ENCODE measurements at regions not wholly inside any gene's neighbourhood (a gene's known extent, or its start where the extent isn't known, plus 50 kb on each side); places are given as distances from the start of the nearest gene placed in this dataset.

DNA sequence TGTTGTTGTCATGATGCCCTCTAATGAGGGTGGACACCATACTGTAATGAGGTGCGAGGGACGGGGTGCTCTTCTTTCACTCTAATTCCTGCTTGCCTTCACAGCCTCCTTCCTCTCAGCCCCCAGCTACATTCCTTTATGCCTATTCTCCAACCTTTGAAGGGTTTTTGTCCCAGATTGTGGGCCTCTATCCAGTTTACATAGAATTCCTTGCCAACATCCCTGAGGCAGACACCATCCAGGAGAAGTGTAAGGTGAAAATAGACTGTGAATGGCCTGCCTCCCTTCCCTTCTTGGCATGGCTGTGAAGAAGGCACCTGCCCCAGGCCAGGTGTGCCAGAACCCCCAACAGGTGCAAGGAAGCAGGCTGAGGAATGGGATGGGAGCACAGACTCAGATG, 122.3 kb downstream of the CHST1 start:
- DNase-seq (ENCODE audit: extremely low spot score, unreplicated experiment), result no peak
- TF ChIP-seq, protein P1, sequence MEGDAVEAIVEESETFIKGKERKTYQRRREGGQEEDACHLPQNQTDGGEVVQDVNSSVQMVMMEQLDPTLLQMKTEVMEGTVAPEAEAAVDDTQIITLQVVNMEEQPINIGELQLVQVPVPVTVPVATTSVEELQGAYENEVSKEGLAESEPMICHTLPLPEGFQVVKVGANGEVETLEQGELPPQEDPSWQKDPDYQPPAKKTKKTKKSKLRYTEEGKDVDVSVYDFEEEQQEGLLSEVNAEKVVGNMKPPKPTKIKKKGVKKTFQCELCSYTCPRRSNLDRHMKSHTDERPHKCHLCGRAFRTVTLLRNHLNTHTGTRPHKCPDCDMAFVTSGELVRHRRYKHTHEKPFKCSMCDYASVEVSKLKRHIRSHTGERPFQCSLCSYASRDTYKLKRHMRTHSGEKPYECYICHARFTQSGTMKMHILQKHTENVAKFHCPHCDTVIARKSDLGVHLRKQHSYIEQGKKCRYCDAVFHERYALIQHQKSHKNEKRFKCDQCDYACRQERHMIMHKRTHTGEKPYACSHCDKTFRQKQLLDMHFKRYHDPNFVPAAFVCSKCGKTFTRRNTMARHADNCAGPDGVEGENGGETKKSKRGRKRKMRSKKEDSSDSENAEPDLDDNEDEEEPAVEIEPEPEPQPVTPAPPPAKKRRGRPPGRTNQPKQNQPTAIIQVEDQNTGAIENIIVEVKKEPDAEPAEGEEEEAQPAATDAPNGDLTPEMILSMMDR (IDR thresholded peaks at IDR 0.05), result no peak
- H3K27ac Mint-ChIP-seq (ENCODE audit: unreplicated experiment), result no peak overlapping the region
- H3K27me3 Mint-ChIP-seq (ENCODE audit: unreplicated experiment), result peaks cover 4% of the 10 kb centered on the region
- no peaks in the 10 kb centered on the region for H3K4me1 Mint-ChIP-seq (ENCODE audit: unreplicated experiment)
- no peak overlapping the region for H3K4me3 Mint-ChIP-seq (ENCODE audit: unreplicated experiment)
- H3K36me3 Mint-ChIP-seq (ENCODE audit: unreplicated experiment), result no peaks in the 10 kb centered on the region
- H3K9me3 Mint-ChIP-seq (ENCODE audit: unreplicated experiment), result no peaks in the 10 kb centered on the region

DNA sequence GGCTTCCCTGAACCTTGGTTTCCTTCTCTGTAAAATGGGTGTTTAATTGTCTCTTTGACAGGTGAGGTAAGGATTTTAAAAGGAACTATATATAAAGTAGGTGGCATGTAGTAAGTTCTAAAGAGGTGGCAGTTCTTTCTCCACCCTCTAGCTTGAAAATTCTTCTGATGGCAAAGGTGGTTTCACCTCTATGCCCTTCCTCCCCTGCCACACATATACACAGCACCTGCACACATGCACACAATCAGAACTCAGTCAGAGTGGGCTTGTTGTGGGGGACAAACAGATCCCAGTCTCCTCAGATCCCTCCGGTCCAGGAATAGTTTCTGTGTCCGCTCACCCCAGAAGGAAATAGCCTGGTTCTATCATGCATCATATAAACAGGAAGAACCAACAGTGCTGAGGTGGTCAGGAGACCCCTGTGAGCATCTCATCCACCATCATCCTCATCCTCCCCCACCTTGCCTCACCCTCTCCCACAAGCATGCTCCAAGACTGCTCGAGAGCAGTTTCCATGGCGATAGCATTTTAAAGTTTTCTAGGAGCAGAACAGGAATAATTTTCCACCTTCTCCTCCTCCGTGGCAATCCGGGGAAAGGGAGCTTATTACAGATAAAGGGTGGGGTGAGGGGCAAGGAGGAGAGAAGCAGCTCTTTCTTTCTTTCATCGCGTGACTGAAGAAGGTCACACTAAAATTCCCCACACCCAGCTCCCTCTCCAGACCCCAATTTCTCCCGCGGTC, 123.6 kb downstream of the CHST1 start:
- Mint-ChIP-seq H3K9me3 (ENCODE audit: unreplicated experiment) (no peaks in the 10 kb centered on the region), H3K36me3 (ENCODE audit: unreplicated experiment) (no peaks in the 10 kb centered on the region), H3K27ac (ENCODE audit: unreplicated experiment) (no peak overlapping the region), H3K27me3 (ENCODE audit: unreplicated experiment) (peaks cover 6% of the 10 kb centered on the region), H3K4me3 (ENCODE audit: unreplicated experiment) (no peak overlapping the region), H3K4me1 (ENCODE audit: unreplicated experiment) (no peaks in the 10 kb centered on the region)
- no peak for DNase-seq (ENCODE audit: extremely low spot score, unreplicated experiment)
- TF ChIP-seq, protein P1 (IDR thresholded peaks at IDR 0.05), result no peak

DNA sequence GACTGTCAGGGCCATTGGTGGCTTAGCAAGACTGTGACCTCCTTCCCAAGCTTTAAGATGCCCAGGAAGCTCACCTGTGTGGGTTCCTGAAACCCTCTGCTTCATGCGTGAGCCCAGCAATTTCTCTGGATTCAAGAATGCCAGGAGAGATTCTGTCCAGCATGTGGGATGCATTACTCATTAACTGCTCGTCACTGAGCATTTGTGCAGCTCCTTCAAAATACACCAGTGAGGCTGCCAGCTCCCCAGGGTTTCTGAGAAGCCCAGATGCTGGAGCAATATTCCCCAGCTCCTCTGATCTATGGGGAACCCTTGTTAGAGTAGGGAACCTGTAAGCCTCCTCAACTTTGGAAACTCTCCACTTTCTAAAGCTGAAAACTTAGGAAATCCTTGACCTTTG, 126.5 kb downstream of the CHST1 start:
- Mint-ChIP-seq H3K36me3 (ENCODE audit: unreplicated experiment) (no peaks in the 10 kb centered on the region), H3K27me3 (ENCODE audit: unreplicated experiment) (peaks cover 15% of the 10 kb centered on the region), H3K9me3 (ENCODE audit: unreplicated experiment) (no peaks in the 10 kb centered on the region), H3K4me3 (ENCODE audit: unreplicated experiment) (no peak overlapping the region), H3K4me1 (ENCODE audit: unreplicated experiment) (no peaks in the 10 kb centered on the region), H3K27ac (ENCODE audit: unreplicated experiment) (no peak overlapping the region)
- TF ChIP-seq, protein P1 (IDR thresholded peaks at IDR 0.05), result no peak
- no peak for DNase-seq (ENCODE audit: extremely low spot score, unreplicated experiment)

DNA sequence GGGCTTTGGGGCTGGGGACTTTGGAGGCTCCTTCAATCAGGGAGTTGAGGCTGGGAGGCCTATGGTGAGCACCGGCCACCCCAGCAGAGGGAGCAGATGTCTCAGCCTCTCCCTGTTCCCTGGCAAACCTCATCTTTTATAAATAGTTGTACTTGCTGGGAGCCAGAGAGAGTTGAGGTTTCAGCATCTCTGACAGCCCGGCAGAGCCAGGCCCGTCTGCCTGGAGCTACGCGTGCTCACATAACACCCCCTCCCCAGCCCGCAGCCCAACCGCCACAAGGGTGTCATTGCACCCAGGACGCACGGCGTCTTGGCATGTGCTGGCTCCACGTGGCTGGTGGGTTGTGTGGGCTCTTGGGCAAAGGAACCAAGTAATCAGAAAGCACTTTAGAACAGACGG, 127.1 kb downstream of the CHST1 start:
- Mint-ChIP-seq H3K27ac (ENCODE audit: unreplicated experiment) (no peak overlapping the region), H3K9me3 (ENCODE audit: unreplicated experiment) (no peaks in the 10 kb centered on the region), H3K36me3 (ENCODE audit: unreplicated experiment) (no peaks in the 10 kb centered on the region), H3K27me3 (ENCODE audit: unreplicated experiment) (peaks cover 16% of the 10 kb centered on the region), H3K4me1 (ENCODE audit: unreplicated experiment) (no peaks in the 10 kb centered on the region), H3K4me3 (ENCODE audit: unreplicated experiment) (no peak overlapping the region)
- no peak for DNase-seq (ENCODE audit: extremely low spot score, unreplicated experiment)
- TF ChIP-seq, protein P1 (IDR thresholded peaks at IDR 0.05), result no peak

DNA sequence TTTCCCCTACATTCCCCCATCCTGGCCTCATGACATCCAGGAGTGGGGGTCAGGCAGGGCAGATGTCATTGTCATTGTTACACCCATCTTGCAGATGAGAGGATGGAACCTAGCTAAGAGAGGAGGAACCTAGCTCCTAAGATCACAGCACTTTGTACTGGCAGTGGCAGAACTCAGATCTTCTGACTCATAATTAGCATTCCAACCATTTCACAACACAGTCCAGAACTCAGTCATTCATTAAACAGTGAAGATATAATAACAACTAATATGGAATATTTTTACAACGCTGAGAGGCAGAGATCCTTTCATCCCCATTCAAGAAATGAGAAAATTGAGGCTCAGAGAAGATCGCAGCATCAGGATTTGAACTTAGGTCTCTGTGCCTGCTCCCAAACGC, 127.8 kb downstream of the CHST1 start:
- DNase-seq (ENCODE audit: extremely low spot score, unreplicated experiment), result no peak

More for the DNA sequence above, 127.8 kb downstream of the CHST1 start:
- Mint-ChIP-seq H3K27ac (ENCODE audit: unreplicated experiment) (no peak overlapping the region), H3K9me3 (ENCODE audit: unreplicated experiment) (no peaks in the 10 kb centered on the region), H3K27me3 (ENCODE audit: unreplicated experiment) (peaks cover 17% of the 10 kb centered on the region), H3K36me3 (ENCODE audit: unreplicated experiment) (no peaks in the 10 kb centered on the region), H3K4me3 (ENCODE audit: unreplicated experiment) (no peak overlapping the region), H3K4me1 (ENCODE audit: unreplicated experiment) (no peaks in the 10 kb centered on the region)
- TF ChIP-seq, protein P1 (IDR thresholded peaks at IDR 0.05), result no peak

All from osteocyte (in vitro differentiated cells).